DOHH2 (cell line): ENCODE measurements at regions not wholly inside any gene's neighbourhood (a gene's known extent, or its start where the extent isn't known, plus 50 kb on each side); places are given as distances from the start of the nearest gene placed in this dataset.

Source experiments
- EZH2phosphoT487 ChIP-seq: fragments of 200-600 bp; sonication (generic); IDR thresholded peaks from 2 replicates; pipeline ENCODE4 v1.6.1; 2017; ENCODE audit warnings: borderline replicate concordance, mild to moderate bottlenecking, antibody characterized with exemption, low read length, moderate library complexity, mixed read lengths
- TF ChIP-seq, protein P1 (sequence below): fragments of 200-600 bp; sonication (generic); IDR thresholded peaks from one replicate; pipeline ENCODE4 v1.5.1; 2014; ENCODE audit warnings: antibody characterized with exemption, mild to moderate bottlenecking, low read depth, low read length; ENCODE audit not compliant: poor library complexity, severe bottlenecking

GRCh38 chr4:100935090-100935489 is 412.2 kb downstream of the PPP3CA start:
- TF ChIP-seq, protein P1, sequence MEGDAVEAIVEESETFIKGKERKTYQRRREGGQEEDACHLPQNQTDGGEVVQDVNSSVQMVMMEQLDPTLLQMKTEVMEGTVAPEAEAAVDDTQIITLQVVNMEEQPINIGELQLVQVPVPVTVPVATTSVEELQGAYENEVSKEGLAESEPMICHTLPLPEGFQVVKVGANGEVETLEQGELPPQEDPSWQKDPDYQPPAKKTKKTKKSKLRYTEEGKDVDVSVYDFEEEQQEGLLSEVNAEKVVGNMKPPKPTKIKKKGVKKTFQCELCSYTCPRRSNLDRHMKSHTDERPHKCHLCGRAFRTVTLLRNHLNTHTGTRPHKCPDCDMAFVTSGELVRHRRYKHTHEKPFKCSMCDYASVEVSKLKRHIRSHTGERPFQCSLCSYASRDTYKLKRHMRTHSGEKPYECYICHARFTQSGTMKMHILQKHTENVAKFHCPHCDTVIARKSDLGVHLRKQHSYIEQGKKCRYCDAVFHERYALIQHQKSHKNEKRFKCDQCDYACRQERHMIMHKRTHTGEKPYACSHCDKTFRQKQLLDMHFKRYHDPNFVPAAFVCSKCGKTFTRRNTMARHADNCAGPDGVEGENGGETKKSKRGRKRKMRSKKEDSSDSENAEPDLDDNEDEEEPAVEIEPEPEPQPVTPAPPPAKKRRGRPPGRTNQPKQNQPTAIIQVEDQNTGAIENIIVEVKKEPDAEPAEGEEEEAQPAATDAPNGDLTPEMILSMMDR = peak; percentile 50
- no peak for TF ChIP-seq EZH2phosphoT487
